Hepatocyte (in vitro differentiated cells): ENCODE measurements at regions not wholly inside any gene's neighbourhood (a gene's known extent, or its start where the extent isn't known, plus 50 kb on each side); places are given as distances from the start of the nearest gene placed in this dataset.

Source experiments
- CTCF ChIP-seq: fragments of 200-600 bp; sonication (generic); IDR thresholded peaks from 2 replicates; pipeline ENCODE4 v1.5.1; 2016; ENCODE audit warnings: antibody characterized with exemption, mild to moderate bottlenecking; ENCODE audit not compliant: poor library complexity
- EZH2 ChIP-seq: fragments of 200-600 bp; sonication (generic); IDR thresholded peaks from 2 replicates; pipeline ENCODE4 v1.6.1; 2016; ENCODE audit warnings: antibody characterized with exemption, mild to moderate bottlenecking, borderline replicate concordance
- EZH2phosphoT487 ChIP-seq: fragments of 200-600 bp; sonication (generic); IDR thresholded peaks from one replicate; pipeline ENCODE4 v1.6.1; 2018; ENCODE audit warnings: antibody characterized with exemption, mild to moderate bottlenecking, low read depth, moderate library complexity; ENCODE audit not compliant: unreplicated experiment, severe bottlenecking

GRCh38 chr2:239821694-239822075 is 203.5 kb downstream of the NDUFA10 start:
- TF ChIP-seq CTCF = no peak
- no peak for TF ChIP-seq EZH2
- TF ChIP-seq EZH2phosphoT487 = no peak
